Ovary (tissue), 7 donors: ENCODE measurements at regions not wholly inside any gene's neighbourhood (a gene's known extent, or its start where the extent isn't known, plus 50 kb on each side); places are given as distances from the start of the nearest gene placed in this dataset.
A peak's percentile ranks its signal among the peaks of the same experiment; 100 is the strongest.

Experiments
- DNase-seq, 5 donors: peaks; one replicate each; pipeline ENCODE4 v3.0.0-alpha.2; 2019 to 2020
- H3K27ac ChIP-seq, 2 donors: fragments of 200-600 bp; one replicate each; pipeline versions ENCODE4 v1.5.1 to v1.8.0; 2019 to 2022
- H3K27me3 ChIP-seq: fragments of 200-600 bp; one replicate; pipeline ENCODE4 v1.8.0; 2022
- H3K36me3 ChIP-seq: fragments of 200-600 bp; sonication (generic); one replicate; pipeline ENCODE4 v1.5.1; 2019
- H3K4me1 ChIP-seq: one replicate; pipeline ENCODE4 v1.8.1; 2013; ENCODE audit warnings: mild to moderate bottlenecking, moderate library complexity; ENCODE audit not compliant: insufficient read depth
- H3K4me3 ChIP-seq: fragments of 200-600 bp; sonication (generic); one replicate; pipeline ENCODE4 v1.5.1; 2017
- H3K9me3 ChIP-seq, 2 donors: fragments of 200-600 bp in 1 of 2; sonication (generic) in 1 of 2; one replicate each; pipeline versions ENCODE4 v1.5.1 to v1.8.1; 2013 to 2019; ENCODE audit warnings: mild to moderate bottlenecking in 1 of 2, moderate library complexity in 1 of 2
- EP300 ChIP-seq: sonication (generic); formaldehyde crosslinking; IDR thresholded peaks from one replicate; pipeline ENCODE4 v1.6.1; 2017; ENCODE audit warnings: antibody characterized with exemption
- POLR2A ChIP-seq: fragments of 450-650 bp; IDR thresholded peaks from one replicate; pipeline ENCODE4 v1.6.1; 2017; ENCODE audit warnings: antibody characterized with exemption, mild to moderate bottlenecking, moderate library complexity
- WGBS, 3 donors: extraction: QIAGEN DNeasy Blood & Tissue Kit in 1 of 3; methylation state at CpG; one replicate each; pipeline versions ENCODE4 v1.1.5 to v1.1.7; 2013 to 2017; 5-methylcytosine and 5-hydroxymethylcytosine counted together
- intact Hi-C, 4 donors: fragments of 100-400 bp; cut with DNase I; formaldehyde crosslinking; loops; one replicate each; pipeline versions ENCODE4 v1.11.0 to v1.15.1; 2022 to 2023
- TF ChIP-seq, protein P1 (sequence below), 3 donors: fragments of 450-650 bp in 2 of 3; fragments of 200-600 bp in 1 of 3; IDR thresholded peaks; one replicate each; pipeline versions ENCODE4 v1.5.1 to v1.8.0; 2016 to 2022; ENCODE audit warnings: antibody characterized with exemption in 3 of 3, mild to moderate bottlenecking in 1 of 3
- donor health status: DM: no; HTN: no; CAD: no; lungs with moderate emphysema.
- donor health status: DM: no; HTN: no; CAD: no.
- donor health status: Bipolar disorder and iron deficiency.
- donor health status: DM: no; HTN: no; CAD: no.
- donor health status: DM: yes; HTN: yes; CAD: no.

DNA sequence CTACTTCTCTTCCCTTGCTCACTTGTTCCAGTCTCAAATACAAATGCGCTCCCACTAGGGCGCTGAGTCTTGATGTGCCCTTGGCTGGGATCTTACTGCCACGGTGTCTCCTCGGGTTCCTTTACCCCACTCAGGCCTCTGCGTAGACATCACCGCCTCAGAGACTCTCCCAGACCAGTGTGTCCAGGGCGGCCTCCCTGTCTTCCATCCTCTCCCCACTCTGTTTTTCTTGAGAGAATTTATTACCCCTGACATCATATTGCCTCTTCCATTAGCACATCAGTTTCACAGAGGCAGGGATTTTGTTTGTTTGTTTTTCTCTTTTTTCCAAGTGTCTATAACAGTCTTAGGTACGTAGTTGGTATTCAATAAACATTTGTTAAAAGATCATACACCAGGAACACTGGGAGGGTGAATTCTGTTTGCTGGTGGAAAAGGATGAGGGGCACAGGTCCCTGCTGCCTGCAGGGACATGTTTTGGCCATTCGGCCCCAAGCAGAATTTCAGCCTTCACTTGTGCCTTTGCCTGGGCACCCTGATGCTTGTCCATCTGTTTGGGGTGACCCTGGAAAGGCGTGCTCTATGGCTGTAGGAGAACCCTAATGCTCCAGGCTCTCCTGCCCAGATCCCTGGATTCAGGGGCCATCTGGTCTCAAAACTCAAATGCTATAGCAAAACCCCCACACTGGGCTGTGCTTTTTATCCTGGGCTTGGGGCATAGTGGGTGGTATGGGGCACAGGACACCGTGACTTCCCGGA, 55.0 kb downstream of the RPL37A start:
- no peaks in the 10 kb centered on the region for H3K9me3 ChIP-seq
- H3K36me3 ChIP-seq: no peaks in the 10 kb centered on the region
- no peaks in the 10 kb centered on the region for H3K27me3 ChIP-seq
- WGBS, 3 donors: 94 to 96% (median 95%) methylated on average over 12 of the region's 12 CpGs
- no peak overlapping the region for H3K27ac ChIP-seq
- TF ChIP-seq, protein P1, sequence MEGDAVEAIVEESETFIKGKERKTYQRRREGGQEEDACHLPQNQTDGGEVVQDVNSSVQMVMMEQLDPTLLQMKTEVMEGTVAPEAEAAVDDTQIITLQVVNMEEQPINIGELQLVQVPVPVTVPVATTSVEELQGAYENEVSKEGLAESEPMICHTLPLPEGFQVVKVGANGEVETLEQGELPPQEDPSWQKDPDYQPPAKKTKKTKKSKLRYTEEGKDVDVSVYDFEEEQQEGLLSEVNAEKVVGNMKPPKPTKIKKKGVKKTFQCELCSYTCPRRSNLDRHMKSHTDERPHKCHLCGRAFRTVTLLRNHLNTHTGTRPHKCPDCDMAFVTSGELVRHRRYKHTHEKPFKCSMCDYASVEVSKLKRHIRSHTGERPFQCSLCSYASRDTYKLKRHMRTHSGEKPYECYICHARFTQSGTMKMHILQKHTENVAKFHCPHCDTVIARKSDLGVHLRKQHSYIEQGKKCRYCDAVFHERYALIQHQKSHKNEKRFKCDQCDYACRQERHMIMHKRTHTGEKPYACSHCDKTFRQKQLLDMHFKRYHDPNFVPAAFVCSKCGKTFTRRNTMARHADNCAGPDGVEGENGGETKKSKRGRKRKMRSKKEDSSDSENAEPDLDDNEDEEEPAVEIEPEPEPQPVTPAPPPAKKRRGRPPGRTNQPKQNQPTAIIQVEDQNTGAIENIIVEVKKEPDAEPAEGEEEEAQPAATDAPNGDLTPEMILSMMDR (IDR thresholded peaks at IDR 0.05): no peak
- TF ChIP-seq EP300: no peak
- intact Hi-C loops: no loop called here
- no peak overlapping the region for H3K4me3 ChIP-seq
- peaks cover 3% of the 10 kb centered on the region for H3K4me1 ChIP-seq
- DNase-seq: no peak

DNA sequence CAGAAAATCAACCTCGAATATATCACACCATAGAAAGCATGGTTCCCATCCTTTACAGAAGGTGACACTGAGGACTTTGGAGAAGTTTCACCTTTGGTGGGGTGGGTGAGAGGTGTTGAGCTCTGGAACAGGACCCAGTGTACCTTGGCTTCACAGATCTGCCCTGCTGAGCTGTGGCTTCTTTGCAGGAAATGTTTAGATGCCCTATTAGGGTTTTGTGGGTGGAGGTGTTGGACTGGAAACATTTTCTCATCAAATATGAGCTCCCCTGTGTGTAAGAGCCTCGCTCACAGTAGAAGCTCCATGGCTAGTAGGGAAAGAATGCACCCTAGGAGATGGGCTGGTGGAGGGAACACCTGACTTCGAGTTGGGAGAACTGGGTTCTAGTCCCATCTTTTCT, 55.6 kb downstream of the RPL37A start:
- Histone ChIP-seq H3K27ac (no peak overlapping the region), H3K4me1 (peaks cover 3% of the 10 kb centered on the region), H3K9me3 (no peaks in the 10 kb centered on the region), H3K36me3 (no peaks in the 10 kb centered on the region), H3K4me3 (no peak overlapping the region), H3K27me3 (no peaks in the 10 kb centered on the region)
- TF ChIP-seq POLR2A (no peak), EP300 (no peak)
- TF ChIP-seq, protein P1 (IDR thresholded peaks at IDR 0.05): no peak
- intact Hi-C loops: no loop called here
- DNase-seq: no peak
- 85 to 91% (median 86%) methylated on average over 3 of the region's 3 CpGs for WGBS, 3 donors

DNA sequence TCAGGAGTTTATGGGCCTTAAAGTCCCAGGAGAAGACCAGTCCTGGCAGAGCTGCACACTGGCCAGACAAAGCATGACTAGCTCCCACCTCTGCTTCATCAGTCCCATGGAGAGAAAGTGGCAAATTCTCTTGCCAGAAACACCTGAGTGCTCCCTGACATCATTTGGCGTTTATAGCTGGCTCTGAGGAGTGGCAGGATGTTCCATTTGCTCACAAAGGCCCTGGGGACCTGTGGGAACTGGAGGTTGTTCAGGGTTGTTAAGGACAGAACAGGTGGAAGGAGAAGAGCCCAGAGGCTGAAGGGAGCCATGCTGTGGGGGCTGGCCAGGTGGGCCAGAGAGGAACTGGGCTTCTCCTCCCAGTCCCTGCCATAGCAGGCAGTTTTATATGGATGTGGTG, 56.1 kb downstream of the RPL37A start:
- Histone ChIP-seq H3K4me3 (no peak overlapping the region), H3K4me1 (peaks cover 3% of the 10 kb centered on the region), H3K27me3 (no peaks in the 10 kb centered on the region), H3K27ac (no peak overlapping the region), H3K36me3 (no peaks in the 10 kb centered on the region), H3K9me3 (no peaks in the 10 kb centered on the region)
- no peak for TF ChIP-seq EP300
- WGBS, 3 donors: 73 to 83% (median 75%) methylated on average over 1 of the region's 1 CpG
- intact Hi-C loops: no loop called here
- DNase-seq: no peak

DNA sequence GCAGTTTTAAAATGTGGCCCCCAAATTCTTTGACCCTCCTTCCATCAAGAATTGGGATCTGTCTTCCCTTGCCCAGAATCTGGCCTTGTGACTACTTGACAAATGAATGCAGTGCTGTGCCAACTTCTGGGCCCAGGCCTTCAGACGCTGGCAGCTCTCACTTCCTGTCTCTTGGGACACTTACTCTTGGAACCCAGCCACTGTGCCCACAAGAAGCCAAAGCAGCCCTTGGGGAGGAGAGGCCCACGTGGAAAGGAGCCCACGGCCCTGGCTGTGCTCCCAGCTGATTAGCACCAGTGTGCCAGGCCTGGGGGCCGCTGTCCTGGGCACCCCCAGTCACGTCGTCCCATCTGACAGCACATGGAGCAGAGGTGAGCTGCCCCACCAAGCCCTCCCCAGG, 56.6 kb downstream of the RPL37A start:
- Histone ChIP-seq H3K4me1 (peaks cover 3% of the 10 kb centered on the region), H3K9me3 (no peaks in the 10 kb centered on the region)
- WGBS, 3 donors: 57 to 76% (median 73%) methylated on average over 6 of the region's 6 CpGs

DNA sequence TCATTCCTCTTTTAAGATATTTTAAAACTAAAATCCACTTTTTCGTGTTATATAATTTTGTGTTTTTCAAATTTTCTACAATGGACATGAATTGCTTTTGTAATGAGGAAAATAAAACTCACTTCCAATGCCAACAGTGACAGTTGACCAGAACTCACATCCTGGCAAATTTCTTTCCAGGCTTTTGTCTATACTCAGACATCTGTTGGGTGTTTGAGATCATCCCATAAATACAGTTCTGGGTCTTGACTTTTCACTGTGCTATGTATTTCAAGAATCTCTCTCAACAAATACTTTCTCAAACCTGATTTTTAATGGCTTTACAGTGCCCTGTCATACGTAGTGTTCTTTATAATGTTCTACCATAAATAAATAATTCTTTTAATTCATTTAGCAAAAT, 57.6 kb downstream of the RPL37A start:
- Histone ChIP-seq H3K4me1 (peaks cover 3% of the 10 kb centered on the region), H3K36me3 (no peaks in the 10 kb centered on the region), H3K27ac (no peak overlapping the region), H3K4me3 (no peak overlapping the region), H3K27me3 (no peaks in the 10 kb centered on the region), H3K9me3 (no peaks in the 10 kb centered on the region)
- no peak for TF ChIP-seq EP300
- TF ChIP-seq POLR2A: no peak
- TF ChIP-seq, protein P1 (IDR thresholded peaks at IDR 0.05): no peak
- DNase-seq: no peak
- WGBS, 3 donors: 86 to 90% (median 89%) methylated on average over 2 of the region's 2 CpGs
- intact Hi-C loops: no loop called here

More for the DNA sequence above, 56.6 kb downstream of the RPL37A start:
- Histone ChIP-seq H3K4me3 (no peak overlapping the region), H3K27me3 (no peaks in the 10 kb centered on the region), H3K27ac (no peak overlapping the region), H3K36me3 (no peaks in the 10 kb centered on the region)
- peak in 1 of 5 donors; percentile 42 for DNase-seq
- intact Hi-C loops: no loop called here
- no peak for TF ChIP-seq EP300
- TF ChIP-seq, protein P1 (IDR thresholded peaks at IDR 0.05): no peak
